ENCODE measurements at regions not wholly inside any gene's neighbourhood (a gene's known extent, or its start where the extent isn't known, plus 50 kb on each side); places are given as distances from the start of the nearest gene placed in this dataset.
"Not testable (repeated sequence)": the region's sequence is repeated elsewhere in the genome, so short reads cannot be mapped to it uniquely, and the experiment has no call there.

- peaks cover 0 to 6% (median 0%) of the 10 kb centered on the region in 4 donors for H3K9me3 ChIP-seq
- no peaks in the 10 kb centered on the region for H3K4me1 ChIP-seq
- TF ChIP-seq POLR2A (IDR thresholded peaks at IDR 0.05): no peak
- TF ChIP-seq EP300 (IDR thresholded peaks at IDR 0.05): no peak
- TF ChIP-seq CTCF (IDR thresholded peaks at IDR 0.05): no peak
- H3K27me3 ChIP-seq: no peaks in the 10 kb centered on the region
- H3K36me3 ChIP-seq: no peaks in the 10 kb centered on the region
- DNase-seq (ENCODE audit: low spot score in 2 of 2): no peak
- H3K4me3 ChIP-seq: no peak overlapping the region
- no peak overlapping the region for H3K27ac ChIP-seq
- WGBS, 2 donors: 83 to 93% methylated on average over 3 of the region's 3 CpGs
Measured at GRCh38 chr13:87166348-87166747, 504.8 kb upstream of the SLITRK5 start.

GRCh38 chr13:87168390-87168789, 502.8 kb upstream of the SLITRK5 start:
- no peak for DNase-seq (ENCODE audit: low spot score in 2 of 2)
- Histone ChIP-seq H3K4me1 (no peaks in the 10 kb centered on the region), H3K27ac (no peak overlapping the region), H3K36me3 (no peaks in the 10 kb centered on the region), H3K9me3 (peaks cover 0 to under 1% (median 0%) of the 10 kb centered on the region in 4 donors), H3K4me3 (no peak overlapping the region), H3K27me3 (no peaks in the 10 kb centered on the region)
- WGBS, 2 donors: 97 to 100% methylated on average over 3 of the region's 5 CpGs
- TF ChIP-seq CTCF (IDR thresholded peaks at IDR 0.05) (no peak), EP300 (IDR thresholded peaks at IDR 0.05) (no peak), POLR2A (IDR thresholded peaks at IDR 0.05) (no peak)

GRCh38 chr13:87169337-87169736, 501.8 kb upstream of the SLITRK5 start:
- Histone ChIP-seq H3K27ac (no peak overlapping the region), H3K4me1 (no peaks in the 10 kb centered on the region), H3K36me3 (no peaks in the 10 kb centered on the region), H3K27me3 (no peaks in the 10 kb centered on the region), H3K9me3 (no peaks in the 10 kb centered on the region), H3K4me3 (no peak overlapping the region)
- WGBS, 2 donors: 94 to 96% methylated on average over 2 of the region's 2 CpGs
- DNase-seq (ENCODE audit: low spot score in 2 of 2): no peak
- TF ChIP-seq EP300 (IDR thresholded peaks at IDR 0.05) (no peak), POLR2A (IDR thresholded peaks at IDR 0.05) (no peak), CTCF (IDR thresholded peaks at IDR 0.05) (no peak)

- Histone ChIP-seq H3K27ac (no peak overlapping the region), H3K27me3 (no peaks in the 10 kb centered on the region), H3K4me3 (no peak overlapping the region), H3K9me3 (no peaks in the 10 kb centered on the region), H3K4me1 (no peaks in the 10 kb centered on the region), H3K36me3 (no peaks in the 10 kb centered on the region)
- WGBS, 2 donors: 75 to 77% methylated on average over 7 of the region's 7 CpGs
- TF ChIP-seq EP300 (IDR thresholded peaks at IDR 0.05) (no peak), CTCF (IDR thresholded peaks at IDR 0.05) (no peak), POLR2A (IDR thresholded peaks at IDR 0.05) (no peak)
- DNase-seq (ENCODE audit: low spot score in 2 of 2): no peak
Measured at GRCh38 chr13:87172166-87172835, 498.9 kb upstream of the SLITRK5 start.

GRCh38 chr13:87185138-87185537, 486.0 kb upstream of the SLITRK5 start:
- not testable (repeated sequence) for DNase-seq (ENCODE audit: low spot score in 2 of 2); H3K4me1 ChIP-seq; H3K4me3 ChIP-seq; H3K27ac ChIP-seq; H3K27me3 ChIP-seq; H3K9me3 ChIP-seq; H3K36me3 ChIP-seq
- 95 to 96% methylated on average over 6 of the region's 6 CpGs for WGBS, 2 donors

- H3K4me3 ChIP-seq; H3K27ac ChIP-seq; H3K27me3 ChIP-seq; H3K4me1 ChIP-seq; H3K9me3 ChIP-seq; DNase-seq (ENCODE audit: low spot score in 2 of 2); H3K36me3 ChIP-seq: not testable (repeated sequence)
- 81 to 83% methylated on average over 4 of the region's 4 CpGs for WGBS, 2 donors
Measured at GRCh38 chr13:87186647-87187046, 484.5 kb upstream of the SLITRK5 start.

- not testable (repeated sequence) for H3K36me3 ChIP-seq; H3K4me3 ChIP-seq; H3K9me3 ChIP-seq; H3K4me1 ChIP-seq; H3K27me3 ChIP-seq; H3K27ac ChIP-seq; DNase-seq (ENCODE audit: low spot score in 2 of 2)
- WGBS, 2 donors: 83 to 87% methylated on average over 8 of the region's 8 CpGs
Measured at GRCh38 chr13:87191485-87191884, 479.7 kb upstream of the SLITRK5 start.
